SU-DHL-6 (cell line): ENCODE measurements at regions not wholly inside any gene's neighbourhood (a gene's known extent, or its start where the extent isn't known, plus 50 kb on each side); places are given as distances from the start of the nearest gene placed in this dataset.

Experiments
- H2AFZ ChIP-seq: fragments of 200-600 bp; sonication (generic); 2 replicates; pipeline ENCODE4 v1.6.1; 2014; ENCODE audit warnings: low read depth, mild to moderate bottlenecking, moderate library complexity, mixed read lengths, antibody characterized with exemption, low read length; ENCODE audit not compliant: severe bottlenecking
- H3F3A ChIP-seq: fragments of 200-600 bp; shearing (Covaris generic); 2 replicates; pipeline ENCODE4 v1.6.0; 2016; ENCODE audit warnings: antibody characterized with exemption, mild to moderate bottlenecking; ENCODE audit not compliant: insufficient read depth
- H3K27ac ChIP-seq: fragments of 200-600 bp; sonication (generic); 2 replicates; pipeline ENCODE4 v1.5.1; 2016; ENCODE audit warnings: low read depth, mild to moderate bottlenecking, low read length, moderate library complexity, mixed read lengths
- H3K27me3 ChIP-seq: fragments of 200-600 bp; sonication (generic), shearing (Covaris generic); 2 replicates; pipeline ENCODE4 v1.6.0; 2014; ENCODE audit warnings: mild to moderate bottlenecking, low read length
- H3K36me3 ChIP-seq: fragments of 200-600 bp; sonication (generic); 2 replicates; pipeline ENCODE4 v1.6.1; 2014; ENCODE audit warnings: mild to moderate bottlenecking, low read length, mixed read lengths
- H3K4me2 ChIP-seq: fragments of 300-600, 200-600 bp; shearing (Covaris generic), sonication (generic); 2 replicates; pipeline ENCODE4 v1.6.0; 2014; ENCODE audit warnings: low read length, low read depth, mild to moderate bottlenecking; ENCODE audit not compliant: poor library complexity, severe bottlenecking
- H3K4me3 ChIP-seq: fragments of 200-600 bp; sonication (generic); 2 replicates; pipeline ENCODE4 v1.5.1; 2014; ENCODE audit warnings: antibody characterized with exemption, low read length, mild to moderate bottlenecking, mixed read lengths; ENCODE audit not compliant: insufficient read depth, poor library complexity, severe bottlenecking
- H3K79me2 ChIP-seq: fragments of 200-600 bp; sonication (generic); 2 replicates; pipeline ENCODE4 v1.6.1; 2014; ENCODE audit warnings: mild to moderate bottlenecking, low read length, moderate library complexity; ENCODE audit not compliant: insufficient read depth
- H3K9ac ChIP-seq: fragments of 200-600 bp; sonication (generic); 2 replicates; pipeline ENCODE4 v1.7.0; 2014; ENCODE audit warnings: mild to moderate bottlenecking, low read length
- H3K9me2 ChIP-seq: fragments of 200-600 bp; sonication (generic); replicated peaks from 2 replicates; pipeline ENCODE4 v1.6.1; 2014; ENCODE audit warnings: low read length; ENCODE audit not compliant: insufficient read depth
- H3K9me3 ChIP-seq: fragments of 200-600 bp; sonication (generic); 2 replicates; pipeline ENCODE4 v1.6.1; 2014; ENCODE audit warnings: low read length, mixed read lengths; ENCODE audit not compliant: insufficient read depth
- H4K20me1 ChIP-seq: fragments of 200-600 bp; sonication (generic); 2 replicates; pipeline ENCODE4 v1.6.1; 2014; ENCODE audit warnings: low read depth, mild to moderate bottlenecking, antibody characterized with exemption, low read length, moderate library complexity, mixed read lengths
- EZH2phosphoT487 ChIP-seq: fragments of 200-600 bp; sonication (generic), shearing (Covaris generic); conservative IDR thresholded peaks from 2 replicates; pipeline ENCODE4 v1.6.1; 2018; ENCODE audit warnings: mild to moderate bottlenecking, antibody characterized with exemption, low read length, moderate library complexity, mixed read lengths
- TF ChIP-seq, protein P1 (sequence below): fragments of 200-600 bp; sonication (generic); IDR thresholded peaks from one replicate; pipeline ENCODE4 v1.5.1; 2017; ENCODE audit warnings: antibody characterized with exemption, mild to moderate bottlenecking, low read length, moderate library complexity; ENCODE audit not compliant: insufficient read depth, poor library complexity, severe bottlenecking

DNA sequence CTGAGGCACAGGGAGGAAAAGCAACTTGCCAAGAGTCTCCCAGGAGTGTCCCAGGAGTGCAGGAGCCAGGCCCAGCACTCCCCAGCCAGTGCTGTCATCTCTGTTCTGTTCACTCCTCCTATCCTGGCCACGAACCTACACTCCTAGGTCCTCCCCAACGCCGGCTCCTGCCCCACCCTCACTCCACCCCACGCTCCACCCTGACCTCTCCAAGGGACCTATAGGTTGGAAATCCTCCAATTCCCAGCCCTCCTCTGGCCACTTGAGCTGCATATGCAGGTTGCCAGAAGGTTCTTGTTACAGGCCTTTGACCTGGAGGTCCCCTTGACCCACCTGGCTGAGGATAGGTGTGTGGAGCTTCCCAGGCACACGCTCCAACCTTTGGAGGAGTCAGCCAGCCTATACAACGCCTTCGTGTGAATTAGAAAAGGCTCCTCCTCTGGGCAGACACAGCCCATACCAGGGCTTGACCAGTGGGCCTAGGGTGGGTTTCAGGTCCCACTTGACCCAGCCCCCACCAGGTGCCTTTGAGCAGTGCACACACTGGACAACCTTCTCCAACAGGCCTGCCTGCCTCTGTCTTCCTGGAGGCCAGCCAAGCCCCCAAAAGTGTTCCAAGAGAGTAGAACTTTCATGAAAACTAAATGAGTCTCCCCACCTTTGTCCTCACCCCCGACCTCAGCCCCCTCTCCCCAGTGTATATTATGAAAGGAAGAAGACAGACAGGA, 167.2 kb upstream of the TLE3 start:
- no peaks in the 10 kb centered on the region for H4K20me1 ChIP-seq
- H3F3A ChIP-seq: peaks cover 5% of the 10 kb centered on the region; the same call in 1 of the 2 replicates
- no peaks in the 10 kb centered on the region for H3K79me2 ChIP-seq
- no peak overlapping the region for H3K4me2 ChIP-seq
- H3K27ac ChIP-seq: no peak overlapping the region
- H3K9me2 ChIP-seq: no peaks in the 10 kb centered on the region
- H3K9ac ChIP-seq: no peak overlapping the region
- no peaks in the 10 kb centered on the region for H3K27me3 ChIP-seq
- H2AFZ ChIP-seq: no peak overlapping the region
- TF ChIP-seq, protein P1, sequence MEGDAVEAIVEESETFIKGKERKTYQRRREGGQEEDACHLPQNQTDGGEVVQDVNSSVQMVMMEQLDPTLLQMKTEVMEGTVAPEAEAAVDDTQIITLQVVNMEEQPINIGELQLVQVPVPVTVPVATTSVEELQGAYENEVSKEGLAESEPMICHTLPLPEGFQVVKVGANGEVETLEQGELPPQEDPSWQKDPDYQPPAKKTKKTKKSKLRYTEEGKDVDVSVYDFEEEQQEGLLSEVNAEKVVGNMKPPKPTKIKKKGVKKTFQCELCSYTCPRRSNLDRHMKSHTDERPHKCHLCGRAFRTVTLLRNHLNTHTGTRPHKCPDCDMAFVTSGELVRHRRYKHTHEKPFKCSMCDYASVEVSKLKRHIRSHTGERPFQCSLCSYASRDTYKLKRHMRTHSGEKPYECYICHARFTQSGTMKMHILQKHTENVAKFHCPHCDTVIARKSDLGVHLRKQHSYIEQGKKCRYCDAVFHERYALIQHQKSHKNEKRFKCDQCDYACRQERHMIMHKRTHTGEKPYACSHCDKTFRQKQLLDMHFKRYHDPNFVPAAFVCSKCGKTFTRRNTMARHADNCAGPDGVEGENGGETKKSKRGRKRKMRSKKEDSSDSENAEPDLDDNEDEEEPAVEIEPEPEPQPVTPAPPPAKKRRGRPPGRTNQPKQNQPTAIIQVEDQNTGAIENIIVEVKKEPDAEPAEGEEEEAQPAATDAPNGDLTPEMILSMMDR: no peak
- TF ChIP-seq EZH2phosphoT487: no peak
- no peaks in the 10 kb centered on the region for H3K36me3 ChIP-seq
- H3K9me3 ChIP-seq: no peaks in the 10 kb centered on the region
- H3K4me3 ChIP-seq: no peak overlapping the region

DNA sequence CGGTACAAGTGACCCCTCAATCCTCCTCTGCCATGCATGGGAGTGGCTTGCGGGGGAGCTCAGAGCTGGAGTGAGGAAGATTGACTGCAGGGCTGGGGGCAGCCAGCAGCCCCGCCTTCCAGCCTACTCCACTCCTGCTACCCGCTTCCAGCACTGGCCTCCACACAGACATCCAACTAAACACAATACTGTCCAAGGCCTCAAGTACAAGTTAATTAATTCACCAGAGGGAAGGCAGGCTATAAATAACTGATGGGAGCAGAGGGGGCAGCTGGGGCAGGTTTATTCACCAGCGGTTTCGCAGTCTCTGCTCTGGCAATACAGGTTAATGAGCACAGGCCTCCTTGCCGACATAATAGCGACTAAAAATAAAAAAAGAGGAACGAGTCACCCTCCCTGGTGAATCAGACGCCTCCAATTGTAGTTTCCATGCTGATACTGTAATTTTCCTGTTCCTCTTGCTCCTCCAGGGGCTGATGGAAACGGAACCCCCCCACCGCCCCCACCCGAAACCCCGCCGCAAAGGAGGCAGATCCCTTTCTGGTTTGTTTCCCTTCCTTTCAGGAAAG, 166.4 kb upstream of the TLE3 start:
- no peak for TF ChIP-seq EZH2phosphoT487
- TF ChIP-seq, protein P1: no peak
- Histone ChIP-seq H3K9ac (no peak overlapping the region; the same call in 1 of the 2 replicates), H2AFZ (no peak overlapping the region), H3K9me2 (no peaks in the 10 kb centered on the region), H4K20me1 (no peaks in the 10 kb centered on the region), H3F3A (peaks cover 13% of the 10 kb centered on the region), H3K4me2 (peak overlapping the region; percentile 29), H3K27me3 (no peaks in the 10 kb centered on the region), H3K4me3 (no peak overlapping the region), H3K9me3 (no peaks in the 10 kb centered on the region), H3K79me2 (no peaks in the 10 kb centered on the region), H3K27ac (peak overlapping the region; percentile 68; the same call in 1 of the 2 replicates), H3K36me3 (no peaks in the 10 kb centered on the region)

DNA sequence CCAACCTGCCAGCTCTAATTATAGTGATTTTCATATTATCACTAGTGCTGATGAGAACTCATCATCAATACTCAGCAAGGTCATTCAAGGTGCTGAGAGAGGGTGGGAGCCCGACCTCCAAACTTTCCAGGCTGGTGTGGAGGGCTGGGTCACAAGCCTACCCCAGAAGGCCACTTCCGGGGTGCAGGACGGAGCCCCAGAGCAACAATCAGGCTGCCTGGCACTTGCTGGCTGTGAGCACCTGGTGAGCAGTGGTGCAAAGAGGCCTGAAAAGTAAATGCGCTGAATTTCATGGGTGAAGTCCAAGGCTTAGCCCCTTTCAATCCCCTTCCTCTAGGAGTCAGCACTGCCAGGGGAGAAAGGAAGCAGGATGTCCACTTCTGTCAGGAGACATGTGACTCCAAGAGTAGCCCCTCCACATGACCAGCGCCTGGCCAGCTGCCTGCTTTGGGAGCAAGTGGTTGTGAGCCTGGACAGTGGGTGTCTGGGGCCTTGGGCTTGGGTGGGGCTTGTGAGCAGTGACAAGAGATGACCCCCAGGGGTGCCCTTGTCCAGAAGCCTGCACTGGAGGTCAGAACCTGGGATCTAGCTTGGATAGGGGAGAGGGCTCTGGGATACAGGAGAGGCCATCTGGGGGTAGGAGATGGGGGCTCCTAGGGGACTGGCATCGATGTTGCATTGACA, 165.0 kb upstream of the TLE3 start:
- H3F3A ChIP-seq: peaks cover 27% of the 10 kb centered on the region
- peak overlapping the region; percentile 49 for H2AFZ ChIP-seq
- H3K9me2 ChIP-seq: no peaks in the 10 kb centered on the region
- H3K27ac ChIP-seq: peak overlapping the region; percentile 68
- H3K9ac ChIP-seq: peak overlapping the region; percentile 29
- no peaks in the 10 kb centered on the region for H4K20me1 ChIP-seq
- no peaks in the 10 kb centered on the region for H3K36me3 ChIP-seq
- no peak for TF ChIP-seq EZH2phosphoT487
- TF ChIP-seq, protein P1: no peak
- H3K4me3 ChIP-seq: no peak overlapping the region
- H3K79me2 ChIP-seq: no peaks in the 10 kb centered on the region
- no peaks in the 10 kb centered on the region for H3K27me3 ChIP-seq
- no peaks in the 10 kb centered on the region for H3K9me3 ChIP-seq
- H3K4me2 ChIP-seq: peak overlapping the region; percentile 49
